ENCODE measurements at regions not wholly inside any gene's neighbourhood (a gene's known extent, or its start where the extent isn't known, plus 50 kb on each side); places are given as distances from the start of the nearest gene placed in this dataset.

GRCh38 chr5:125154301-125155110 is 408.1 kb upstream of the ZNF608 start:
- Mint-ChIP-seq H3K4me1 (ENCODE audit: low read depth) (no peaks in the 10 kb centered on the region), H3K27ac (no peak overlapping the region), H3K36me3 (ENCODE audit: low read depth) (no peaks in the 10 kb centered on the region), H3K4me3 (no peak overlapping the region), H3K27me3 (ENCODE audit: insufficient read depth) (peaks cover 15% of the 10 kb centered on the region; the same call in 1 of the 2 replicates), H3K9me3 (no peaks in the 10 kb centered on the region)
- DNase-seq: no peak
- TF ChIP-seq, protein P1, sequence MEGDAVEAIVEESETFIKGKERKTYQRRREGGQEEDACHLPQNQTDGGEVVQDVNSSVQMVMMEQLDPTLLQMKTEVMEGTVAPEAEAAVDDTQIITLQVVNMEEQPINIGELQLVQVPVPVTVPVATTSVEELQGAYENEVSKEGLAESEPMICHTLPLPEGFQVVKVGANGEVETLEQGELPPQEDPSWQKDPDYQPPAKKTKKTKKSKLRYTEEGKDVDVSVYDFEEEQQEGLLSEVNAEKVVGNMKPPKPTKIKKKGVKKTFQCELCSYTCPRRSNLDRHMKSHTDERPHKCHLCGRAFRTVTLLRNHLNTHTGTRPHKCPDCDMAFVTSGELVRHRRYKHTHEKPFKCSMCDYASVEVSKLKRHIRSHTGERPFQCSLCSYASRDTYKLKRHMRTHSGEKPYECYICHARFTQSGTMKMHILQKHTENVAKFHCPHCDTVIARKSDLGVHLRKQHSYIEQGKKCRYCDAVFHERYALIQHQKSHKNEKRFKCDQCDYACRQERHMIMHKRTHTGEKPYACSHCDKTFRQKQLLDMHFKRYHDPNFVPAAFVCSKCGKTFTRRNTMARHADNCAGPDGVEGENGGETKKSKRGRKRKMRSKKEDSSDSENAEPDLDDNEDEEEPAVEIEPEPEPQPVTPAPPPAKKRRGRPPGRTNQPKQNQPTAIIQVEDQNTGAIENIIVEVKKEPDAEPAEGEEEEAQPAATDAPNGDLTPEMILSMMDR (IDR thresholded peaks at IDR 0.05): no peak

DNA sequence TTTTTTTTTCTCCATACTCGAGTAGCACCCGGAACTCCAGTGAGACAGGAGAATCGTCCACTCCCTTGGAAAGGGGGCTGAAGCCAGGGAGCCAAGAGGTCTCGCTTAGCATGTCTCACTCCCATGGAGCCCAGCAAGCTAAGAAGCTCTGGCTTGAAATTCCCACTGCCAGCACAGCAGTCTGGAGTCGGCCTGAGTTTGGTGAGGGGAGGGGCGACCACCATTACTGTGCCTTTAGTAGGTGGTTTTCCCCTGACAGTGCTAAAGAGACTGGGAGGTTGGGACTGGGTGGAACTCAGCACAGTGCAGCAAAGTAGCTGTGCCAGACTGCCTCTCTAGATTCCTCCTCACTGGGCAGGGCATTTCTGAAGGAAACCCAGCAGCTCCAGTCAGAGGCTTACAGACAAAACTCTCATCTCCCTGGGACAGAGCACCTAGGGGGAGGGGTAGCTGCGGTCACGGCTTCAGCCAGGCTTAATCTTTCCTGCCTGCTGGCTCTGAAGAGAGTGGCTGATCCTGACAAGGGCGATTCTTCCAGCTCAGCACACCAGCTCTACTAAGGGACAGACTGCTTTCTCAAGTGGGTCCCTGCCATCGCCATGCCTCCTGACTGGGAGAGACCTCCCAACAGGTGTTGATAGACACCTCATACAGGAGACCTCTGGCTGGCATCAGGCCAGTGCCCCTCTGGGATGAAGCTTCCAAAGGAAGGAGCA is 414.5 kb upstream of the ZNF608 start:
- H3K27ac Mint-ChIP-seq: no peak overlapping the region
- H3K4me1 Mint-ChIP-seq (ENCODE audit: low read depth): no peaks in the 10 kb centered on the region
- peaks cover 12% of the 10 kb centered on the region for H3K27me3 Mint-ChIP-seq (ENCODE audit: insufficient read depth)
- 0 out of 2 replicates have a peak, but pooled peaks cover 11% of the 10 kb centered on the region for H3K36me3 Mint-ChIP-seq (ENCODE audit: low read depth)
- no peak for DNase-seq
- H3K4me3 Mint-ChIP-seq: no peak overlapping the region
- TF ChIP-seq, protein P1 (IDR thresholded peaks at IDR 0.05): no peak
- H3K9me3 Mint-ChIP-seq: peaks cover 33% of the 10 kb centered on the region

- TF ChIP-seq, protein P1 (IDR thresholded peaks at IDR 0.05): no peak
- H3K27ac Mint-ChIP-seq: no peak overlapping the region
- H3K4me3 Mint-ChIP-seq: no peak overlapping the region
- peaks cover 12% of the 10 kb centered on the region for H3K27me3 Mint-ChIP-seq (ENCODE audit: insufficient read depth)
- H3K36me3 Mint-ChIP-seq (ENCODE audit: low read depth): 0 out of 2 replicates have a peak, but pooled peaks cover 11% of the 10 kb centered on the region
- DNase-seq: no peak
- no peaks in the 10 kb centered on the region for H3K4me1 Mint-ChIP-seq (ENCODE audit: low read depth)
- peaks cover 41% of the 10 kb centered on the region for H3K9me3 Mint-ChIP-seq
These were observed 416.3 kb upstream of the ZNF608 start for GRCh38 chr5:125162714-125163113.

GRCh38 chr5:125169396-125169795 is 423.0 kb upstream of the ZNF608 start:
- peaks cover 14% of the 10 kb centered on the region for H3K9me3 Mint-ChIP-seq
- H3K4me1 Mint-ChIP-seq (ENCODE audit: low read depth): no peaks in the 10 kb centered on the region
- no peaks in the 10 kb centered on the region; the same call in 1 of the 2 replicates for H3K27me3 Mint-ChIP-seq (ENCODE audit: insufficient read depth)
- H3K27ac Mint-ChIP-seq: no peak overlapping the region
- H3K36me3 Mint-ChIP-seq (ENCODE audit: low read depth): no peaks in the 10 kb centered on the region
- no peak overlapping the region for H3K4me3 Mint-ChIP-seq
- DNase-seq: no peak
- TF ChIP-seq, protein P1 (IDR thresholded peaks at IDR 0.05): no peak

- no peak overlapping the region for H3K4me3 Mint-ChIP-seq
- no peak for DNase-seq
- peaks cover 8% of the 10 kb centered on the region for H3K9me3 Mint-ChIP-seq
- no peaks in the 10 kb centered on the region for H3K4me1 Mint-ChIP-seq (ENCODE audit: low read depth)
- no peaks in the 10 kb centered on the region; the same call in 1 of the 2 replicates for H3K27me3 Mint-ChIP-seq (ENCODE audit: insufficient read depth)
- H3K36me3 Mint-ChIP-seq (ENCODE audit: low read depth): no peaks in the 10 kb centered on the region
- TF ChIP-seq, protein P1 (IDR thresholded peaks at IDR 0.05): no peak
- H3K27ac Mint-ChIP-seq: no peak overlapping the region
These were observed 425.2 kb upstream of the ZNF608 start for GRCh38 chr5:125171641-125172040.

Measured in HFFc6 (cell line).